GM21737 (cell line): ENCODE measurements at regions not wholly inside any gene's neighbourhood (a gene's known extent, or its start where the extent isn't known, plus 50 kb on each side); places are given as distances from the start of the nearest gene placed in this dataset.
"Not testable (repeated sequence)": the region's sequence is repeated elsewhere in the genome, so short reads cannot be mapped to it uniquely, and the experiment has no call there.

Experiments used
- ATAC-seq: cut with Tn5 transposase; IDR thresholded peaks from one replicate; pipeline ENCODE4 v1.9.1; 2021; ENCODE audit warnings: mild to moderate bottlenecking, moderate library complexity; ENCODE audit not compliant: unreplicated experiment

- no peak for ATAC-seq
These were observed 102.1 kb upstream of the PMCH start for GRCh38 chr12:102299731-102300130.

- ATAC-seq, result no peak
These were observed 100.4 kb upstream of the PMCH start for GRCh38 chr12:102298022-102298421.

- no peak for ATAC-seq
These were observed 99.8 kb upstream of the PMCH start for GRCh38 chr12:102297412-102297811.

- ATAC-seq, result no peak
These were observed 96.9 kb upstream of the PMCH start for GRCh38 chr12:102294568-102294967.

GRCh38 chr12:102291498-102292440 is 94.1 kb upstream of the PMCH start:
- not testable (repeated sequence) for ATAC-seq

GRCh38 chr12:102289702-102290101 is 92.1 kb upstream of the PMCH start:
- ATAC-seq, result not testable (repeated sequence)

GRCh38 chr12:102281231-102281630 is 83.6 kb upstream of the PMCH start:
- ATAC-seq, result no peak

GRCh38 chr12:102255687-102256086 is 58.1 kb upstream of the PMCH start:
- ATAC-seq, result not testable (repeated sequence)

- not testable (repeated sequence) for ATAC-seq
These were observed 53.4 kb upstream of the PMCH start for GRCh38 chr12:102251005-102251404.

GRCh38 chr12:102249079-102249841 is 51.6 kb upstream of the PMCH start:
- no peak for ATAC-seq
